ENCODE measurements at regions not wholly inside any gene's neighbourhood (a gene's known extent, or its start where the extent isn't known, plus 50 kb on each side); places are given as distances from the start of the nearest gene placed in this dataset.

DNA sequence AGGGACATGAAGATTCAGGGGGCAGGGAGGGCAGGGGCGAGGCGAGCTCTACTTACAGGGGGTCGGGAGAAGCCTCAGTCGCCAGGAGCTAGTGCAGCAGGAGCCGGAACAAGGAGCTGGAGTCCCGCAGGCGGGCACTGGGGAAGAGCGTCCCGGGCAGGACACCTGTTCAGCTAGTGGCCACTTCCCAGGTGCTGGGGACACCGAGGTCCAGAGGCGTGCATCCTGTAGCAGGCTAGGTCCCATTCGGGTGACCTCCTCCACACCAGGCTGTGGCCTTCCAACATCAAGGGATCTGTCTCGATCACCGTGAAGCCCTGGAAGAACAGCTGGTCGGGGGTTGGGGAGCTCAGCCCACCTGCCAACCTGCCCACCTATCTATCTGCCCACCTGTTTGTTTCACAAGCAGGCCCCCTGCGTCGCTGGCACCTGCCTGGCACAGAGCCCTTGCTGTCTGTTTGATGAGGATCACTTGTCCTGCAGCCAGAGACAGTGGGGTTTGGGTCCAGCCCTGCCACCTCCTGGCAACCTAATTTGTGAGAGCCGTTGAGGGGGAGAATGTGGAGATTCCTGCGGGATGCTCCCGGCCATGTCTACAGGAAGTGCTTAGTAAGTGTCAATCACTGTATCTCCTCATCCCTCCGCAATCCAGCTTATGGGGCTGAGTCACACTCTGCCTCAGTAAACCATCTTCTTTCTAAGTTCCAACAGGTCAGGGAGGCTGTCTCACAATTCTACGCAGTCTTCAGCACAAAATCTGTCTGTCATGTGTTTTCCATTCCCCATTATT lies 940.9 kb downstream of the BRD1 start:
- H2AFZ ChIP-seq, result no peak overlapping the region
- no peaks in the 10 kb centered on the region for H4K20me1 ChIP-seq (replicated peaks; ENCODE audit: insufficient read depth)
- H3F3A ChIP-seq (replicated peaks; ENCODE audit: low read depth), result no peaks in the 10 kb centered on the region
- ATAC-seq (no peak), DNase-seq (ENCODE audit: low spot score) (no peak)
- H3K4me3 ChIP-seq, result no peak overlapping the region
- peaks cover 7% of the 10 kb centered on the region for H3K27me3 Mint-ChIP-seq (ENCODE audit: insufficient read depth, low read depth, poor library complexity)
- H3K27ac Mint-ChIP-seq, result no peak overlapping the region
- no peaks in the 10 kb centered on the region for H3K36me3 Mint-ChIP-seq (ENCODE audit: low read depth)
- H3K9me2 ChIP-seq (ENCODE audit: insufficient read depth), result no peaks in the 10 kb centered on the region
- no peak for TF ChIP-seq NANOG (IDR thresholded peaks at IDR 0.05; ENCODE audit: borderline replicate concordance)
- no peak for TF ChIP-seq STAT1 (IDR thresholded peaks at IDR 0.05; ENCODE audit: unreplicated experiment)
- TF ChIP-seq CREB1 (CRISPR knock-in tag; IDR thresholded peaks at IDR 0.05; ENCODE audit: low read depth), result no peak
- TF ChIP-seq EZH2phosphoT487 (IDR thresholded peaks at IDR 0.05; ENCODE audit: unreplicated experiment), result no peak
- no peak for TF ChIP-seq POLR2AphosphoS5 (IDR thresholded peaks at IDR 0.05; ENCODE audit: low read depth)
- TF ChIP-seq JUNB (IDR thresholded peaks at IDR 0.05; ENCODE audit: unreplicated experiment), result no peak
- TF ChIP-seq ZNF331 (CRISPR knock-in tag; IDR thresholded peaks at IDR 0.05; ENCODE audit: low read depth), result no peak
- TF ChIP-seq EZH2 (IDR thresholded peaks at IDR 0.05; ENCODE audit: low read depth, unreplicated experiment), result no peak
- TF ChIP-seq ZNF114 (CRISPR knock-in tag; IDR thresholded peaks at IDR 0.05), result no peak
- TF ChIP-seq, protein P1, sequence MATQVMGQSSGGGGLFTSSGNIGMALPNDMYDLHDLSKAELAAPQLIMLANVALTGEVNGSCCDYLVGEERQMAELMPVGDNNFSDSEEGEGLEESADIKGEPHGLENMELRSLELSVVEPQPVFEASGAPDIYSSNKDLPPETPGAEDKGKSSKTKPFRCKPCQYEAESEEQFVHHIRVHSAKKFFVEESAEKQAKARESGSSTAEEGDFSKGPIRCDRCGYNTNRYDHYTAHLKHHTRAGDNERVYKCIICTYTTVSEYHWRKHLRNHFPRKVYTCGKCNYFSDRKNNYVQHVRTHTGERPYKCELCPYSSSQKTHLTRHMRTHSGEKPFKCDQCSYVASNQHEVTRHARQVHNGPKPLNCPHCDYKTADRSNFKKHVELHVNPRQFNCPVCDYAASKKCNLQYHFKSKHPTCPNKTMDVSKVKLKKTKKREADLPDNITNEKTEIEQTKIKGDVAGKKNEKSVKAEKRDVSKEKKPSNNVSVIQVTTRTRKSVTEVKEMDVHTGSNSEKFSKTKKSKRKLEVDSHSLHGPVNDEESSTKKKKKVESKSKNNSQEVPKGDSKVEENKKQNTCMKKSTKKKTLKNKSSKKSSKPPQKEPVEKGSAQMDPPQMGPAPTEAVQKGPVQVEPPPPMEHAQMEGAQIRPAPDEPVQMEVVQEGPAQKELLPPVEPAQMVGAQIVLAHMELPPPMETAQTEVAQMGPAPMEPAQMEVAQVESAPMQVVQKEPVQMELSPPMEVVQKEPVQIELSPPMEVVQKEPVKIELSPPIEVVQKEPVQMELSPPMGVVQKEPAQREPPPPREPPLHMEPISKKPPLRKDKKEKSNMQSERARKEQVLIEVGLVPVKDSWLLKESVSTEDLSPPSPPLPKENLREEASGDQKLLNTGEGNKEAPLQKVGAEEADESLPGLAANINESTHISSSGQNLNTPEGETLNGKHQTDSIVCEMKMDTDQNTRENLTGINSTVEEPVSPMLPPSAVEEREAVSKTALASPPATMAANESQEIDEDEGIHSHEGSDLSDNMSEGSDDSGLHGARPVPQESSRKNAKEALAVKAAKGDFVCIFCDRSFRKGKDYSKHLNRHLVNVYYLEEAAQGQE (IDR thresholded peaks at IDR 0.05; ENCODE audit: unreplicated experiment), result no peak
- TF ChIP-seq, protein P2, sequence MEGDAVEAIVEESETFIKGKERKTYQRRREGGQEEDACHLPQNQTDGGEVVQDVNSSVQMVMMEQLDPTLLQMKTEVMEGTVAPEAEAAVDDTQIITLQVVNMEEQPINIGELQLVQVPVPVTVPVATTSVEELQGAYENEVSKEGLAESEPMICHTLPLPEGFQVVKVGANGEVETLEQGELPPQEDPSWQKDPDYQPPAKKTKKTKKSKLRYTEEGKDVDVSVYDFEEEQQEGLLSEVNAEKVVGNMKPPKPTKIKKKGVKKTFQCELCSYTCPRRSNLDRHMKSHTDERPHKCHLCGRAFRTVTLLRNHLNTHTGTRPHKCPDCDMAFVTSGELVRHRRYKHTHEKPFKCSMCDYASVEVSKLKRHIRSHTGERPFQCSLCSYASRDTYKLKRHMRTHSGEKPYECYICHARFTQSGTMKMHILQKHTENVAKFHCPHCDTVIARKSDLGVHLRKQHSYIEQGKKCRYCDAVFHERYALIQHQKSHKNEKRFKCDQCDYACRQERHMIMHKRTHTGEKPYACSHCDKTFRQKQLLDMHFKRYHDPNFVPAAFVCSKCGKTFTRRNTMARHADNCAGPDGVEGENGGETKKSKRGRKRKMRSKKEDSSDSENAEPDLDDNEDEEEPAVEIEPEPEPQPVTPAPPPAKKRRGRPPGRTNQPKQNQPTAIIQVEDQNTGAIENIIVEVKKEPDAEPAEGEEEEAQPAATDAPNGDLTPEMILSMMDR (conservative IDR thresholded peaks at IDR 0.05; ENCODE audit: low read depth in 2 of 2), result no peak
- TF ChIP-seq, protein P3, sequence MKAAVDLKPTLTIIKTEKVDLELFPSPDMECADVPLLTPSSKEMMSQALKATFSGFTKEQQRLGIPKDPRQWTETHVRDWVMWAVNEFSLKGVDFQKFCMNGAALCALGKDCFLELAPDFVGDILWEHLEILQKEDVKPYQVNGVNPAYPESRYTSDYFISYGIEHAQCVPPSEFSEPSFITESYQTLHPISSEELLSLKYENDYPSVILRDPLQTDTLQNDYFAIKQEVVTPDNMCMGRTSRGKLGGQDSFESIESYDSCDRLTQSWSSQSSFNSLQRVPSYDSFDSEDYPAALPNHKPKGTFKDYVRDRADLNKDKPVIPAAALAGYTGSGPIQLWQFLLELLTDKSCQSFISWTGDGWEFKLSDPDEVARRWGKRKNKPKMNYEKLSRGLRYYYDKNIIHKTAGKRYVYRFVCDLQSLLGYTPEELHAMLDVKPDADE (IDR thresholded peaks at IDR 0.05), result no peak
- TF ChIP-seq, protein P4, sequence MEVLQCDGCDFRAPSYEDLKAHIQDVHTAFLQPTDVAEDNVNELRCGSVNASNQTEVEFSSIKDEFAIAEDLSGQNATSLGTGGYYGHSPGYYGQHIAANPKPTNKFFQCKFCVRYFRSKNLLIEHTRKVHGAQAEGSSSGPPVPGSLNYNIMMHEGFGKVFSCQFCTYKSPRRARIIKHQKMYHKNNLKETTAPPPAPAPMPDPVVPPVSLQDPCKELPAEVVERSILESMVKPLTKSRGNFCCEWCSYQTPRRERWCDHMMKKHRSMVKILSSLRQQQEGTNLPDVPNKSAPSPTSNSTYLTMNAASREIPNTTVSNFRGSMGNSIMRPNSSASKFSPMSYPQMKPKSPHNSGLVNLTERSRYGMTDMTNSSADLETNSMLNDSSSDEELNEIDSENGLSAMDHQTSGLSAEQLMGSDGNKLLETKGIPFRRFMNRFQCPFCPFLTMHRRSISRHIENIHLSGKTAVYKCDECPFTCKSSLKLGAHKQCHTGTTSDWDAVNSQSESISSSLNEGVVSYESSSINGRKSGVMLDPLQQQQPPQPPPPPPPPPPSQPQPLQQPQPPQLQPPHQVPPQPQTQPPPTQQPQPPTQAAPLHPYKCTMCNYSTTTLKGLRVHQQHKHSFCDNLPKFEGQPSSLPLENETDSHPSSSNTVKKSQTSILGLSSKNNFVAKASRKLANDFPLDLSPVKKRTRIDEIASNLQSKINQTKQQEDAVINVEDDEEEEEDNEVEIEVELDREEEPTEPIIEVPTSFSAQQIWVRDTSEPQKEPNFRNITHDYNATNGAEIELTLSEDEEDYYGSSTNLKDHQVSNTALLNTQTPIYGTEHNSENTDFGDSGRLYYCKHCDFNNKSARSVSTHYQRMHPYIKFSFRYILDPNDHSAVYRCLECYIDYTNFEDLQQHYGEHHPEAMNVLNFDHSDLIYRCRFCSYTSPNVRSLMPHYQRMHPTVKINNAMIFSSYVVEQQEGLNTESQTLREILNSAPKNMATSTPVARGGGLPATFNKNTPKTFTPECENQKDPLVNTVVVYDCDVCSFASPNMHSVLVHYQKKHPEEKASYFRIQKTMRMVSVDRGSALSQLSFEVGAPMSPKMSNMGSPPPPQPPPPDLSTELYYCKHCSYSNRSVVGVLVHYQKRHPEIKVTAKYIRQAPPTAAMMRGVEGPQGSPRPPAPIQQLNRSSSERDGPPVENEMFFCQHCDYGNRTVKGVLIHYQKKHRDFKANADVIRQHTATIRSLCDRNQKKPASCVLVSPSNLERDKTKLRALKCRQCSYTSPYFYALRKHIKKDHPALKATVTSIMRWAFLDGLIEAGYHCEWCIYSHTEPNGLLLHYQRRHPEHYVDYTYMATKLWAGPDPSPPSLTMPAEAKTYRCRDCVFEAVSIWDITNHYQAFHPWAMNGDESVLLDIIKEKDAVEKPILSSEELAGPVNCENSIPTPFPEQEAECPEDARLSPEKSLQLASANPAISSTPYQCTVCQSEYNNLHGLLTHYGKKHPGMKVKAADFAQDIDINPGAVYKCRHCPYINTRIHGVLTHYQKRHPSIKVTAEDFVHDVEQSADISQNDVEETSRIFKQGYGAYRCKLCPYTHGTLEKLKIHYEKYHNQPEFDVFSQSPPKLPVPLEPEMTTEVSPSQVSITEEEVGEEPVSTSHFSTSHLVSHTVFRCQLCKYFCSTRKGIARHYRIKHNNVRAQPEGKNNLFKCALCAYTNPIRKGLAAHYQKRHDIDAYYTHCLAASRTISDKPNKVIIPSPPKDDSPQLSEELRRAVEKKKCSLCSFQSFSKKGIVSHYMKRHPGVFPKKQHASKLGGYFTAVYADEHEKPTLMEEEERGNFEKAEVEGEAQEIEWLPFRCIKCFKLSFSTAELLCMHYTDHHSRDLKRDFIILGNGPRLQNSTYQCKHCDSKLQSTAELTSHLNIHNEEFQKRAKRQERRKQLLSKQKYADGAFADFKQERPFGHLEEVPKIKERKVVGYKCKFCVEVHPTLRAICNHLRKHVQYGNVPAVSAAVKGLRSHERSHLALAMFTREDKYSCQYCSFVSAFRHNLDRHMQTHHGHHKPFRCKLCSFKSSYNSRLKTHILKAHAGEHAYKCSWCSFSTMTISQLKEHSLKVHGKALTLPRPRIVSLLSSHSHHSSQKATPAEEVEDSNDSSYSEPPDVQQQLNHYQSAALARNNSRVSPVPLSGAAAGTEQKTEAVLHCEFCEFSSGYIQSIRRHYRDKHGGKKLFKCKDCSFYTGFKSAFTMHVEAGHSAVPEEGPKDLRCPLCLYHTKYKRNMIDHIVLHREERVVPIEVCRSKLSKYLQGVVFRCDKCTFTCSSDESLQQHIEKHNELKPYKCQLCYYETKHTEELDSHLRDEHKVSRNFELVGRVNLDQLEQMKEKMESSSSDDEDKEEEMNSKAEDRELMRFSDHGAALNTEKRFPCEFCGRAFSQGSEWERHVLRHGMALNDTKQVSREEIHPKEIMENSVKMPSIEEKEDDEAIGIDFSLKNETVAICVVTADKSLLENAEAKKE (CRISPR knock-in tag; IDR thresholded peaks at IDR 0.05), result no peak
- no peaks in the 10 kb centered on the region for H3K27me3 ChIP-seq (ENCODE audit: insufficient read depth)
- H3K9me3 Mint-ChIP-seq, result no peaks in the 10 kb centered on the region
- H3K4me3 Mint-ChIP-seq, result no peak overlapping the region
- H3K4me1 Mint-ChIP-seq, result peaks cover 4% of the 10 kb centered on the region; the same call in 2 of the 3 replicates
- no peaks in the 10 kb centered on the region for H3K36me3 ChIP-seq (ENCODE audit: insufficient read depth)
- no peak overlapping the region for H3K27ac ChIP-seq (ENCODE audit: low read depth)
- no peaks in the 10 kb centered on the region for H3K79me2 ChIP-seq (replicated peaks; ENCODE audit: insufficient read depth)
- H3K4me2 ChIP-seq, result no peak overlapping the region
- H3K4me1 ChIP-seq (ENCODE audit: insufficient read depth), result no peaks in the 10 kb centered on the region

Data from GM23338 (cell line).